ENCODE measurements at regions not wholly inside any gene's neighbourhood (a gene's known extent, or its start where the extent isn't known, plus 50 kb on each side); places are given as distances from the start of the nearest gene placed in this dataset.

DNA sequence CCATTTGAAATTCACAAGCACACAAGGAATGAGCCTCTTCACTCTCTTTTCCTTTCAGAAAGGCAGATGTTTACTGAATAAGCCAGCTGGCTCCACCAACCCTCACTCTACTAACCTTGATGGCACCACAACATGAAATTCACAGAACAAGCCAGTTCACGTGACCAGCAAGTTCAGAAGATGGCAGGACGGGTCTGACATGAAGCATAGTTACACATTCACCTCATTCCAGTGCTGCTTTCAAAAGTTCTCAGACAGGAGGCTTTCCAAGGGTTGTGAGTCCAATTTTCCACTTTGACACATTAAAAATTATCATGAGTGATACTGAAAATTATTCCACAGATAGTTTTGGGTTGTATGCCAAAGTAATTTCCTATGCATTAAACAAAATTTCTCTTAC is 74.2 kb upstream of the MBOAT2 start:
- TF ChIP-seq POLR2A (IDR thresholded peaks at IDR 0.05; ENCODE audit: low read length) (no peak), GATA1 (IDR thresholded peaks at IDR 0.05; ENCODE audit: low read depth, low read length) (no peak)

Data from erythroblast (primary cell).